CD4-positive, alpha-beta memory T cell (primary cell): ENCODE measurements at regions not wholly inside any gene's neighbourhood (a gene's known extent, or its start where the extent isn't known, plus 50 kb on each side); places are given as distances from the start of the nearest gene placed in this dataset.

Experiments
- CTCF ChIA-PET: fragments of 350-600 bp; sonication (Branson Sonifier 250); formaldehyde crosslinking; loops from one replicate; lab custom pipeline; 2021; ENCODE audit warnings: inconsistent platforms; ENCODE audit not compliant: partially characterized antibody; lab: Charles Lee
- POLR2A ChIA-PET: fragments of 350-600 bp; sonication (Branson Sonifier 250); formaldehyde crosslinking; loops from one replicate; lab custom pipeline; 2021; ENCODE audit not compliant: partially characterized antibody; lab: Charles Lee
- DNase-seq, 5 donors: peaks; one replicate each; pipeline versions ENCODE4 v3.0.0 to v3.0.0-alpha.2; 2020 to 2022; ENCODE audit warnings: mixed read lengths in 1 of 5
- H3K27ac ChIP-seq: one replicate; pipeline ENCODE4 v1.7.0; 2013; ENCODE audit warnings: low read depth, low read length
- H3K27me3 ChIP-seq: 2 replicates; pipeline ENCODE4 v1.7.0; 2013; ENCODE audit warnings: mild to moderate bottlenecking, low read length, moderate library complexity; ENCODE audit not compliant: insufficient read depth
- H3K36me3 ChIP-seq: 2 replicates; pipeline ENCODE4 v1.7.0; 2013; ENCODE audit warnings: mild to moderate bottlenecking, low read length, moderate library complexity; ENCODE audit not compliant: insufficient read depth
- H3K4me1 ChIP-seq: 2 replicates; pipeline ENCODE4 v1.7.0; 2013; ENCODE audit warnings: mild to moderate bottlenecking, low read length, moderate library complexity; ENCODE audit not compliant: insufficient read depth
- H3K4me3 ChIP-seq, 2 donors: one replicate each; pipeline ENCODE4 v1.7.0; 2013; ENCODE audit warnings: low read length in 2 of 2, mild to moderate bottlenecking in 1 of 2
- H3K9me3 ChIP-seq, 2 donors: one replicate each; pipeline ENCODE4 v1.7.0; 2013; ENCODE audit warnings: low read length in 2 of 2, control low read depth in 1 of 2; ENCODE audit not compliant: control insufficient read depth in 1 of 2
- H3K27ac Mint-ChIP-seq, 7 donors: one replicate each; pipeline ENCODE4 v1.8.0; 2020 to 2021; ENCODE audit warnings: mixed read lengths in 7 of 7, mild to moderate bottlenecking in 6 of 7, inconsistent platforms in 3 of 7, moderate library complexity in 3 of 7
- H3K27me3 Mint-ChIP-seq, 2 donors: one replicate each; pipeline ENCODE4 v1.8.0; 2020 to 2021; ENCODE audit warnings: mixed read lengths in 2 of 2
- H3K36me3 Mint-ChIP-seq, 2 donors: one replicate each; pipeline ENCODE4 v1.8.0; 2020 to 2021; ENCODE audit warnings: mixed read lengths in 2 of 2, inconsistent platforms in 1 of 2, mild to moderate bottlenecking in 1 of 2
- H3K4me1 Mint-ChIP-seq, 4 donors: one replicate each; pipeline ENCODE4 v1.8.0; 2020 to 2021; ENCODE audit warnings: mixed read lengths in 4 of 4, mild to moderate bottlenecking in 1 of 4
- H3K4me3 Mint-ChIP-seq, 8 donors: one replicate each; pipeline ENCODE4 v1.8.0; 2020 to 2021; ENCODE audit warnings: mixed read lengths in 8 of 8, mild to moderate bottlenecking in 7 of 8, moderate library complexity in 6 of 8, inconsistent platforms in 3 of 8
- H3K9me3 Mint-ChIP-seq, 8 donors: one replicate each; pipeline ENCODE4 v1.8.0; 2020 to 2021; ENCODE audit warnings: mixed read lengths in 8 of 8, mild to moderate bottlenecking in 5 of 8, inconsistent platforms in 3 of 8, moderate library complexity in 1 of 8
- intact Hi-C: fragments of 100-400 bp; cut with micrococcal nuclease; formaldehyde crosslinking; loops from one replicate; pipeline ENCODE4 v1.15.1; 2023

GRCh38 chr6:164861967-164862366 lies 447.4 kb downstream of the C6orf118 start:
- Histone ChIP-seq H3K4me1 (no peaks in the 10 kb centered on the region), H3K4me3 (no peak overlapping the region), H3K27me3 (no peaks in the 10 kb centered on the region), H3K9me3 (no peaks in the 10 kb centered on the region), H3K36me3 (no peaks in the 10 kb centered on the region), H3K27ac (no peak overlapping the region)
- POLR2A ChIA-PET, result no interaction called here
- intact Hi-C loops, result no loop called here
- Mint-ChIP-seq H3K36me3 (no peaks in the 10 kb centered on the region), H3K9me3 (peaks cover 0 to 6% (median 4%) of the 10 kb centered on the region in 8 donors), H3K27me3 (peaks cover 0 to 1% of the 10 kb centered on the region in 2 donors), H3K4me3 (no peak overlapping the region), H3K4me1 (no peaks in the 10 kb centered on the region), H3K27ac (no peak overlapping the region)
- no peak for DNase-seq
- CTCF ChIA-PET, result no interaction called here

GRCh38 chr6:164859816-164860215 lies 449.6 kb downstream of the C6orf118 start:
- intact Hi-C loops, result no loop called here
- Mint-ChIP-seq H3K4me1 (no peaks in the 10 kb centered on the region), H3K27ac (no peak overlapping the region), H3K36me3 (no peaks in the 10 kb centered on the region), H3K27me3 (peaks cover 0 to 1% of the 10 kb centered on the region in 2 donors), H3K9me3 (peaks cover 0 to 6% (median 3%) of the 10 kb centered on the region in 8 donors), H3K4me3 (no peak overlapping the region)
- Histone ChIP-seq H3K4me1 (no peaks in the 10 kb centered on the region), H3K27me3 (no peaks in the 10 kb centered on the region), H3K36me3 (no peaks in the 10 kb centered on the region), H3K4me3 (no peak overlapping the region), H3K27ac (no peak overlapping the region), H3K9me3 (no peaks in the 10 kb centered on the region)
- DNase-seq, result no peak
- POLR2A ChIA-PET, result no interaction called here
- CTCF ChIA-PET, result no interaction called here

GRCh38 chr6:164856138-164856537 lies 453.3 kb downstream of the C6orf118 start:
- Mint-ChIP-seq H3K27ac (no peak overlapping the region), H3K9me3 (peaks cover 0 to 2% (median 0%) of the 10 kb centered on the region in 8 donors), H3K36me3 (no peaks in the 10 kb centered on the region), H3K27me3 (no peaks in the 10 kb centered on the region), H3K4me3 (no peak overlapping the region), H3K4me1 (no peaks in the 10 kb centered on the region)
- POLR2A ChIA-PET, result no interaction called here
- no peaks in the 10 kb centered on the region for H3K27me3 ChIP-seq
- CTCF ChIA-PET, result no interaction called here
- no peak overlapping the region for H3K4me3 ChIP-seq
- intact Hi-C loops, result no loop called here
- no peak overlapping the region for H3K27ac ChIP-seq
- H3K36me3 ChIP-seq, result no peaks in the 10 kb centered on the region
- no peak for DNase-seq
- H3K9me3 ChIP-seq, result no peaks in the 10 kb centered on the region
- H3K4me1 ChIP-seq, result no peaks in the 10 kb centered on the region

GRCh38 chr6:164855281-164855680 lies 454.1 kb downstream of the C6orf118 start:
- Mint-ChIP-seq H3K4me1 (no peaks in the 10 kb centered on the region), H3K27ac (no peak overlapping the region), H3K36me3 (no peaks in the 10 kb centered on the region), H3K27me3 (no peaks in the 10 kb centered on the region), H3K9me3 (peaks cover 0 to 2% (median 0%) of the 10 kb centered on the region in 8 donors), H3K4me3 (no peak overlapping the region)
- ChIA-PET POLR2A (no interaction called here), CTCF (no interaction called here)
- intact Hi-C loops, result no loop called here
- Histone ChIP-seq H3K4me1 (no peaks in the 10 kb centered on the region), H3K27me3 (no peaks in the 10 kb centered on the region), H3K4me3 (no peak overlapping the region), H3K27ac (no peak overlapping the region), H3K36me3 (no peaks in the 10 kb centered on the region), H3K9me3 (no peaks in the 10 kb centered on the region)
- no peak for DNase-seq

GRCh38 chr6:164854526-164854925 lies 454.9 kb downstream of the C6orf118 start:
- H3K9me3 ChIP-seq, result no peaks in the 10 kb centered on the region
- POLR2A ChIA-PET, result no interaction called here
- intact Hi-C loops, result no loop called here
- Mint-ChIP-seq H3K4me1 (no peaks in the 10 kb centered on the region), H3K27ac (no peak overlapping the region), H3K9me3 (peaks cover 0 to 2% (median 0%) of the 10 kb centered on the region in 8 donors), H3K4me3 (no peak overlapping the region), H3K27me3 (no peaks in the 10 kb centered on the region), H3K36me3 (no peaks in the 10 kb centered on the region)
- H3K4me3 ChIP-seq, result no peak overlapping the region
- H3K27me3 ChIP-seq, result no peaks in the 10 kb centered on the region
- DNase-seq, result no peak
- CTCF ChIA-PET, result no interaction called here
- no peak overlapping the region for H3K27ac ChIP-seq
- H3K4me1 ChIP-seq, result no peaks in the 10 kb centered on the region
- H3K36me3 ChIP-seq, result no peaks in the 10 kb centered on the region

DNA sequence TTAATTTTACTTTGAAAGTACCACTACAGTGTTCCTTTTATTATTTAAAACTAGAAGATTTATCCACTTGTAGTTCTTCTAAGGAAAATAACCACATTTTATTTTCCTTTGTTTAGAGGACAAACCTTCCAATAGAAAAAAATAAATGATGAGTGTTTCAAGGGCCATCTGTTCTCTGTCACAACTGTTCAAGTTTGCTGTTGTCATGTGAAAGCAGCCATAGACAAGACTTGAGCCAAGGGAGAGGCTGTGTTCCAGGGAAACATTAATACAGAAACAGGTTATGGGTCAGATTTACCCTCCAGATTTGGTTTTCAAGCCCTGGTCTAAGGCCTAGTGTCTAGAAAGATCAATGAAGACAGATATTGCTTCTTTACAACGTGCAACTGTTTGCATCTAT lies 463.6 kb downstream of the C6orf118 start:
- no peak overlapping the region for H3K27ac Mint-ChIP-seq
- no peaks in the 10 kb centered on the region for H3K9me3 ChIP-seq

DNA sequence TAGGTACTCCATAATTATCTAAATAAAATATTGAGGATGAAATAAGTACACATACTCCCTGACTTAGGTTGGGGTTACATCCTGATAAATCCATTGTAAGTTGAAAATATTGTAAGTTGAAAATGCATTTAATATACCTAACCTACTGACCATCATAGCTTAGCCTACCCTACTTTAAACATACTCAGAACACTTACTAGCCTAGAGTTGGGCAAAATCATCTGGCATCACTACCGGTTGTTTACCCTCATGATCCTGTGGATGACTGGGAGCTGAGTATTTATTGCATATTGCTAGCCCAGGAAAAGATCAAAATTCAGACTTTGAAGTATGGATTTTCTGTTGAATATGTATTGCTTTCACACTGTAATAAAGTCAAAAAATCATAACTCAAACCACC lies 467.3 kb downstream of the C6orf118 start:
- no peaks in the 10 kb centered on the region for H3K4me1 ChIP-seq
- DNase-seq, result no peak
- H3K36me3 ChIP-seq, result no peaks in the 10 kb centered on the region
- Mint-ChIP-seq H3K9me3 (peaks cover 0 to 4% (median 2%) of the 10 kb centered on the region in 8 donors), H3K36me3 (no peaks in the 10 kb centered on the region), H3K27ac (no peak overlapping the region), H3K4me3 (no peak overlapping the region), H3K4me1 (no peaks in the 10 kb centered on the region), H3K27me3 (no peaks in the 10 kb centered on the region)
- no peaks in the 10 kb centered on the region for H3K27me3 ChIP-seq
- CTCF ChIA-PET, result no interaction called here
- POLR2A ChIA-PET, result no interaction called here
- H3K9me3 ChIP-seq, result no peaks in the 10 kb centered on the region
- no peak overlapping the region for H3K4me3 ChIP-seq
- intact Hi-C loops, result no loop called here
- H3K27ac ChIP-seq, result no peak overlapping the region

More for the DNA sequence above, 463.6 kb downstream of the C6orf118 start:
- intact Hi-C loops, result no loop called here
- Mint-ChIP-seq H3K9me3 (peaks cover 0 to 8% (median 2%) of the 10 kb centered on the region in 8 donors), H3K4me3 (no peak overlapping the region), H3K4me1 (no peaks in the 10 kb centered on the region), H3K36me3 (no peaks in the 10 kb centered on the region), H3K27me3 (no peaks in the 10 kb centered on the region)
- CTCF ChIA-PET, result no interaction called here
- H3K4me1 ChIP-seq, result no peaks in the 10 kb centered on the region
- no peak for DNase-seq
- no peak overlapping the region for H3K27ac ChIP-seq
- H3K27me3 ChIP-seq, result no peaks in the 10 kb centered on the region
- H3K36me3 ChIP-seq, result no peaks in the 10 kb centered on the region
- no peak overlapping the region for H3K4me3 ChIP-seq
- POLR2A ChIA-PET, result no interaction called here

GRCh38 chr6:164838068-164838615 lies 471.3 kb downstream of the C6orf118 start:
- H3K27ac Mint-ChIP-seq, result no peak overlapping the region
- H3K27me3 Mint-ChIP-seq, result no peaks in the 10 kb centered on the region
- no peaks in the 10 kb centered on the region for H3K27me3 ChIP-seq
- H3K4me1 Mint-ChIP-seq, result no peaks in the 10 kb centered on the region
- H3K9me3 Mint-ChIP-seq, result peaks cover 0 to 4% (median 1%) of the 10 kb centered on the region in 8 donors
- no peaks in the 10 kb centered on the region for H3K36me3 ChIP-seq
- no peak overlapping the region for H3K27ac ChIP-seq
- H3K36me3 Mint-ChIP-seq, result no peaks in the 10 kb centered on the region
- H3K4me1 ChIP-seq, result no peaks in the 10 kb centered on the region
- no peak overlapping the region for H3K4me3 Mint-ChIP-seq
- H3K9me3 ChIP-seq, result no peaks in the 10 kb centered on the region
- intact Hi-C loops, result no loop called here
- H3K4me3 ChIP-seq, result no peak overlapping the region
- POLR2A ChIA-PET, result no interaction called here
- CTCF ChIA-PET, result no interaction called here
- no peak for DNase-seq
